Spleen (tissue), 7 donors: ENCODE measurements at regions not wholly inside any gene's neighbourhood (a gene's known extent, or its start where the extent isn't known, plus 50 kb on each side); places are given as distances from the start of the nearest gene placed in this dataset.

Experiments
- CTCF ChIP-seq, 11 experiments: fragments of 200-600 bp in 7 of 11; fragments of 450-650 bp in 4 of 11; sonication (generic) in 4 of 11; IDR thresholded peaks in 8 of 11; conservative IDR thresholded peaks in 3 of 11; 1 replicate in 7 of 11; 2 replicates in 4 of 11; pipeline versions ENCODE4 v1.4.0 to v1.8.0; 2016 to 2021; ENCODE audit warnings: antibody characterized with exemption in 11 of 11, inconsistent platforms in 4 of 11, mild to moderate bottlenecking in 1 of 11
- POLR2A ChIP-seq, 3 donors: fragments of 450-650 bp; IDR thresholded peaks; one replicate each; pipeline ENCODE4 v1.5.1; 2017; ENCODE audit warnings: antibody characterized with exemption in 3 of 3, mild to moderate bottlenecking in 1 of 3
- donor health status: DM: no; HTN: no; CAD: no; lungs with moderate emphysema.
- donor health status: DM: no; HTN: no; CAD: no.
- donor health status: DM: no; HTN: no; CAD: no.

GRCh38 chr12:113651662-113652061 is 180.0 kb upstream of the LHX5 start:
- TF ChIP-seq CTCF (IDR thresholded peaks at IDR 0.05 in 8 of 11, conservative IDR thresholded peaks at IDR 0.05 in 3 of 11) (no peak), POLR2A (IDR thresholded peaks at IDR 0.05) (no peak)
